HepG2 (cell line): ENCODE measurements at regions not wholly inside any gene's neighbourhood (a gene's known extent, or its start where the extent isn't known, plus 50 kb on each side); places are given as distances from the start of the nearest gene placed in this dataset.
"Not testable (repeated sequence)": the region's sequence is repeated elsewhere in the genome, so short reads cannot be mapped to it uniquely, and the experiment has no call there.

Source experiments
- ATAC-seq: fragments of 200-7000 bp; cut with Tn5 transposase; 3 replicates; pipeline ENCODE4 v1.9.1; 2020; ENCODE audit warnings: mild to moderate bottlenecking, moderate library complexity
- BruUV-seq: library from RNA; stranded (reverse); fragments of 400-500 nt; replicated peaks from 2 replicates; lab custom pipeline; 2021; lab: Mats Ljungman, UMichigan
- CTCF ChIA-PET: fragments of 300-600 bp; formaldehyde crosslinking; extraction: SDS; loops from one replicate; lab custom pipeline; 2021; ENCODE audit warnings: low total read pairs, inconsistent platforms, low intra/inter-chr PET ratio; lab: Yijun Ruan, JAX
- POLR2A ChIA-PET: fragments of 350-600 bp; sonication (Branson Sonifier 250); formaldehyde crosslinking; loops from one replicate; lab custom pipeline; 2020; ENCODE audit warnings: antibody characterized with exemption, inconsistent platforms; lab: Yijun Ruan, JAX
- DNase-seq: peaks from one replicate; pipeline ENCODE4 v3.0.0-alpha.2; 2015; ENCODE audit warnings: low spot score
- FAIRE-seq: peaks from 3 replicates; lab custom pipeline; 2011; peaks lifted over from hg19 to GRCh38; lab: Jason Lieb, UNC
- H2AFZ ChIP-seq: one replicate; pipeline ENCODE4 v1.6.1; 2011; ENCODE audit warnings: low read length, inconsistent platforms
- H3K27ac ChIP-seq: fragments of 300-600 bp; 3 replicates; pipeline ENCODE4 v1.8.0; 2011; ENCODE audit warnings: mixed run types, mild to moderate bottlenecking, mixed read lengths, low read length, inconsistent platforms; ENCODE audit not compliant: insufficient read depth; ENCODE audit errors: extremely low read length
- H3K27me3 ChIP-seq, 2 experiments: fragments of 200-600 bp in 1 of 2; 2 replicates in 1 of 2; 3 replicates in 1 of 2; pipeline versions ENCODE4 v1.6.0 to v1.8.0; 2011; ENCODE audit warnings: low read length in 2 of 2, mild to moderate bottlenecking in 2 of 2, moderate library complexity in 2 of 2, inconsistent platforms in 1 of 2; ENCODE audit not compliant: insufficient read depth in 2 of 2, control insufficient read depth in 1 of 2
- H3K36me3 ChIP-seq, 2 experiments: fragments of 200-600 bp in 1 of 2; replicated peaks in 1 of 2; 2 replicates in 1 of 2; 3 replicates in 1 of 2; pipeline versions ENCODE4 v1.5.1 to v1.8.0; 2011; ENCODE audit warnings: low read length in 2 of 2, inconsistent platforms in 1 of 2; ENCODE audit not compliant: insufficient read depth in 2 of 2, control insufficient read depth in 1 of 2
- H3K4me1 ChIP-seq: 2 replicates; pipeline ENCODE4 v1.5.1; 2012; ENCODE audit warnings: low read length, inconsistent platforms; ENCODE audit not compliant: insufficient read depth
- H3K4me2 ChIP-seq: 2 replicates; pipeline ENCODE4 v1.6.0; 2011; ENCODE audit warnings: low read depth, low read length, inconsistent platforms
- H3K4me3 ChIP-seq, 3 experiments: fragments of 200-600 bp in 1 of 3; sonication (generic), shearing (Covaris generic) in 1 of 3; replicated peaks in 1 of 3; 2 replicates each; pipeline ENCODE4 v1.5.1; 2011 to 2016; ENCODE audit warnings: low read length in 3 of 3, inconsistent platforms in 2 of 3, low read depth in 2 of 3, mild to moderate bottlenecking in 2 of 3, control low read depth in 1 of 3, mixed read lengths in 1 of 3; ENCODE audit not compliant: insufficient read depth in 1 of 3
- H3K79me2 ChIP-seq: one replicate; pipeline ENCODE4 v1.6.1; 2011; ENCODE audit warnings: low read length, inconsistent platforms; ENCODE audit not compliant: insufficient read depth
- H3K9ac ChIP-seq: 2 replicates; pipeline ENCODE4 v1.6.0; 2011; ENCODE audit warnings: mild to moderate bottlenecking, low read depth, low read length, inconsistent platforms; ENCODE audit not compliant: insufficient read depth
- H3K9me3 ChIP-seq: 2 replicates; pipeline ENCODE4 v1.5.1; 2012; ENCODE audit warnings: mild to moderate bottlenecking, low read length
- H4K20me1 ChIP-seq: 2 replicates; pipeline ENCODE4 v1.6.0; 2011; ENCODE audit warnings: inconsistent platforms, mild to moderate bottlenecking, low read length, moderate library complexity; ENCODE audit not compliant: insufficient read depth
- FOXA1 ChIP-seq, 2 experiments: fragments of 450-650 bp in 1 of 2; sonication (generic) in 1 of 2; formaldehyde crosslinking in 1 of 2; IDR thresholded peaks; 2 replicates each; pipeline versions ENCODE4 v1.4.0 to v1.6.1; 2016 to 2020; ENCODE audit warnings: missing genetic modification reagents in 1 of 2
- LCORL ChIP-seq, 2 experiments: fragments of 450-650 bp in 1 of 2; sonication (generic) in 1 of 2; formaldehyde crosslinking in 1 of 2; IDR thresholded peaks; 2 replicates each; pipeline versions ENCODE4 v1.5.0 to v1.6.1; 2017 to 2020; ENCODE audit warnings: antibody characterized with exemption in 1 of 2, missing genetic modification reagents in 1 of 2
- ZNF281 ChIP-seq: sonication (generic); formaldehyde crosslinking; IDR thresholded peaks from 2 replicates; pipeline ENCODE4 v1.4.0; 2020; ENCODE audit warnings: missing genetic modification reagents, borderline replicate concordance
- ZNF558 ChIP-seq: sonication (generic); formaldehyde crosslinking; IDR thresholded peaks from 2 replicates; pipeline ENCODE4 v1.9.0; 2022; ENCODE audit warnings: mild to moderate bottlenecking, missing genetic modification reagents, borderline replicate concordance
- WGBS: methylation state at CpG from one replicate; pipeline ENCODE4 v1.1.6; 2017; ENCODE audit warnings: low lambda C conversion rate; 5-methylcytosine and 5-hydroxymethylcytosine counted together
- in situ Hi-C: cut with HindIII; loops from 2 replicates; pipeline ENCODE4 v1.10.0; 2017; ENCODE audit warnings: low pct_unique_long_range_greater_than_20kb; ENCODE audit not compliant: extremely low pct_ligation_motif_present
- intact Hi-C: fragments of 100-400 bp; cut with micrococcal nuclease; formaldehyde crosslinking; loops from one replicate; pipeline ENCODE4 v1.10.0; 2022; ENCODE audit not compliant: unreplicated experiment

GRCh38 chr7:13265271-13265670 lies 577.8 kb downstream of the ARL4A start:
- FAIRE-seq: no peak
- POLR2A ChIA-PET: no interaction called here
- Histone ChIP-seq H3K4me2 (no peak overlapping the region), H3K9ac (no peak overlapping the region), H3K4me3 (no peak overlapping the region), H3K27ac (no peak overlapping the region), H3K9me3 (no peaks in the 10 kb centered on the region), H3K79me2 (no peaks in the 10 kb centered on the region), H3K4me1 (no peaks in the 10 kb centered on the region), H3K27me3 (no peaks in the 10 kb centered on the region), H3K36me3 (no peaks in the 10 kb centered on the region), H4K20me1 (no peaks in the 10 kb centered on the region), H2AFZ (no peak overlapping the region)
- 1% methylated on average over 2 of the region's 2 CpGs for WGBS
- peak; percentile 72; the same call in 1 of the 2 replicates for TF ChIP-seq LCORL (IDR thresholded peaks at IDR 0.05)
- TF ChIP-seq LCORL (CRISPR knock-in tag; IDR thresholded peaks at IDR 0.05): no peak
- no peak for TF ChIP-seq ZNF558 (CRISPR knock-in tag)
- in situ Hi-C loops (loop anchor here (10.0 kb wide), 1 partner anchor 630 kb away; no protein-coding TSS in a partner anchor), intact Hi-C loops (no loop called here)
- CTCF ChIA-PET: interaction anchor here (1.5 kb wide), 1 partner anchor 626 kb away, joined by 4 read pairs; no protein-coding TSS in a partner anchor
- no peak for ATAC-seq
- BruUV-seq: no TSS peak
- DNase-seq: no peak

- H3K27ac ChIP-seq; DNase-seq; H4K20me1 ChIP-seq; BruUV-seq; H3K36me3 ChIP-seq; H3K27me3 ChIP-seq; H3K4me2 ChIP-seq; CTCF ChIA-PET; H2AFZ ChIP-seq; H3K9ac ChIP-seq; FAIRE-seq; H3K79me2 ChIP-seq; H3K4me3 ChIP-seq; H3K4me1 ChIP-seq; H3K9me3 ChIP-seq; ATAC-seq; POLR2A ChIA-PET; intact Hi-C loops; TF ChIP-seq FOXA1 (IDR thresholded peaks at IDR 0.05): not testable (repeated sequence)
- peak; percentile 66; the same call in 1 of the 2 replicates for TF ChIP-seq ZNF281 (CRISPR knock-in tag)
- peak; percentile 34; the same call in 1 of the 2 replicates for TF ChIP-seq FOXA1 (CRISPR knock-in tag; IDR thresholded peaks at IDR 0.05)
- WGBS: 37% methylated on average over 8 of the region's 9 CpGs
- in situ Hi-C loops: loop anchor here (10.0 kb wide), 1 partner anchor 1421 kb away; no protein-coding TSS in a partner anchor
These were observed 586.8 kb downstream of the ARL4A start for GRCh38 chr7:13274205-13274604.
